Ishikawa (cell line): ENCODE measurements at regions not wholly inside any gene's neighbourhood (a gene's known extent, or its start where the extent isn't known, plus 50 kb on each side); places are given as distances from the start of the nearest gene placed in this dataset.

Source experiments
- EP300 ChIP-seq: IDR thresholded peaks from 2 replicates; pipeline ENCODE4 v1.6.1; 2012; ENCODE audit warnings: borderline replicate concordance
- TAF1 ChIP-seq: IDR thresholded peaks from 2 replicates; pipeline ENCODE4 v1.6.1; 2012; ENCODE audit warnings: low read depth, mild to moderate bottlenecking
- TCF12 ChIP-seq: IDR thresholded peaks from 2 replicates; pipeline ENCODE4 v1.6.1; 2012; ENCODE audit warnings: low read depth
- TEAD4 ChIP-seq: IDR thresholded peaks from 2 replicates; pipeline ENCODE4 v1.6.1; 2012
- USF1 ChIP-seq: IDR thresholded peaks from 2 replicates; pipeline ENCODE4 v1.6.1; 2012
- TF ChIP-seq, protein P1 (sequence below): IDR thresholded peaks from 2 replicates; pipeline ENCODE4 v1.6.1; 2012; ENCODE audit warnings: low read depth, mild to moderate bottlenecking

DNA sequence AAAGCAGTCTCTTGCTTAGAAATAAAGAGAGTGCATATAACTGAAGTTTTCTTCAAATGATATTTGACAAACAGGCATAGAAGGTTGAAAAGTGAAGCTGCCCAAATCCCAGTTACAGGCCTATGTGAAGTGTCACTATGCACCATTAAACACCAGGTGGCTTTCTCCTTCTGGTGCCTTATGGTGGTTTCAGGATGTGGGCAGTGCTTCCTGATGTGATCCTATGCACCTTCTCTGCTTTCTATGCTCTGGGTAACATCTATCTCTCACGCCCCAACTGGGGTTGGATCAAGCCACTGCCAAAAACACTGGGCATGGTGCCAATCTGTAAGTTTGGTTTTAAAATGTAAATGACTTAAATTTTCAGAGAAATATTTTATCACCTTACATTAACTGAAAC lies 744.7 kb downstream of the TUSC7 start:
- TF ChIP-seq TCF12 (no peak), EP300 (no peak), TAF1 (no peak), USF1 (no peak), TEAD4 (no peak)
- TF ChIP-seq, protein P1, sequence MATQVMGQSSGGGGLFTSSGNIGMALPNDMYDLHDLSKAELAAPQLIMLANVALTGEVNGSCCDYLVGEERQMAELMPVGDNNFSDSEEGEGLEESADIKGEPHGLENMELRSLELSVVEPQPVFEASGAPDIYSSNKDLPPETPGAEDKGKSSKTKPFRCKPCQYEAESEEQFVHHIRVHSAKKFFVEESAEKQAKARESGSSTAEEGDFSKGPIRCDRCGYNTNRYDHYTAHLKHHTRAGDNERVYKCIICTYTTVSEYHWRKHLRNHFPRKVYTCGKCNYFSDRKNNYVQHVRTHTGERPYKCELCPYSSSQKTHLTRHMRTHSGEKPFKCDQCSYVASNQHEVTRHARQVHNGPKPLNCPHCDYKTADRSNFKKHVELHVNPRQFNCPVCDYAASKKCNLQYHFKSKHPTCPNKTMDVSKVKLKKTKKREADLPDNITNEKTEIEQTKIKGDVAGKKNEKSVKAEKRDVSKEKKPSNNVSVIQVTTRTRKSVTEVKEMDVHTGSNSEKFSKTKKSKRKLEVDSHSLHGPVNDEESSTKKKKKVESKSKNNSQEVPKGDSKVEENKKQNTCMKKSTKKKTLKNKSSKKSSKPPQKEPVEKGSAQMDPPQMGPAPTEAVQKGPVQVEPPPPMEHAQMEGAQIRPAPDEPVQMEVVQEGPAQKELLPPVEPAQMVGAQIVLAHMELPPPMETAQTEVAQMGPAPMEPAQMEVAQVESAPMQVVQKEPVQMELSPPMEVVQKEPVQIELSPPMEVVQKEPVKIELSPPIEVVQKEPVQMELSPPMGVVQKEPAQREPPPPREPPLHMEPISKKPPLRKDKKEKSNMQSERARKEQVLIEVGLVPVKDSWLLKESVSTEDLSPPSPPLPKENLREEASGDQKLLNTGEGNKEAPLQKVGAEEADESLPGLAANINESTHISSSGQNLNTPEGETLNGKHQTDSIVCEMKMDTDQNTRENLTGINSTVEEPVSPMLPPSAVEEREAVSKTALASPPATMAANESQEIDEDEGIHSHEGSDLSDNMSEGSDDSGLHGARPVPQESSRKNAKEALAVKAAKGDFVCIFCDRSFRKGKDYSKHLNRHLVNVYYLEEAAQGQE: no peak
